Skeletal muscle satellite cell (primary cell): ENCODE measurements at regions not wholly inside any gene's neighbourhood (a gene's known extent, or its start where the extent isn't known, plus 50 kb on each side); places are given as distances from the start of the nearest gene placed in this dataset.
A peak's percentile ranks its signal among the peaks of the same experiment; 100 is the strongest.

ENCODE experiments used
- H3K27me3 ChIP-seq: 2 replicates; pipeline ENCODE4 v1.7.0; 2013; ENCODE audit warnings: low read length; ENCODE audit not compliant: control insufficient read depth, insufficient read depth
- H3K36me3 ChIP-seq: 2 replicates; pipeline ENCODE4 v1.7.0; 2013; ENCODE audit warnings: mild to moderate bottlenecking, control low read depth, low read length; ENCODE audit not compliant: insufficient read depth
- H3K4me1 ChIP-seq: 2 replicates; pipeline ENCODE4 v1.7.0; 2013; ENCODE audit warnings: low read length; ENCODE audit not compliant: control insufficient read depth, insufficient read depth
- H3K4me2 ChIP-seq: 2 replicates; pipeline ENCODE4 v1.7.0; 2013; ENCODE audit warnings: mild to moderate bottlenecking, low read length
- H3K4me3 ChIP-seq: 2 replicates; pipeline ENCODE4 v1.7.0; 2013; ENCODE audit warnings: low read length
- H3K9ac ChIP-seq: 2 replicates; pipeline ENCODE4 v1.7.0; 2013; ENCODE audit warnings: mild to moderate bottlenecking, low read depth, low read length, moderate library complexity
- H3K9me3 ChIP-seq: replicated peaks from 2 replicates; pipeline ENCODE4 v1.7.0; 2013; ENCODE audit warnings: mild to moderate bottlenecking, control low read depth, low read length

DNA sequence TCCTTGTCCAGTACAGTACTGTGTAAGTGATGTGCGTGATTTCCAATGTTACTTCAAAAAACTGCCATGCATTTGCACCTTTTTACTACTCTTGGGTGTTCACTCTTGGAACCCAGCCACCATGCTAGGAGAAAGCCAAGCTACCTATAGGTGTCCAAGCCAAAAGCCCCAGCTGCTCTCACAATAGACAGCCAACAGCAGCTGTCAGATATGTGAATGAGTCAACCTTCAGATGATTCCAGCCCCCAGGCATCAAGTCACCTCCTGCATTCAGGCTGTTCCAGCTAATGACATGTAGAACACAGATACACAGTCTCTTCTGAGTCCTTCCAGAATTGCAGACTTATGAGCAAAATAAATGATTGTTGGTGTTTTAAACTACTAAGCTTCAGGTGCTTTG is 417.7 kb upstream of the TGFBR2 start:
- no peaks in the 10 kb centered on the region for H3K36me3 ChIP-seq
- no peak overlapping the region for H3K9ac ChIP-seq
- H3K27me3 ChIP-seq = no peaks in the 10 kb centered on the region
- peaks cover 6% of the 10 kb centered on the region for H3K4me1 ChIP-seq
- H3K9me3 ChIP-seq = no peaks in the 10 kb centered on the region
- H3K4me2 ChIP-seq = no peak overlapping the region
- H3K4me3 ChIP-seq = no peak overlapping the region

DNA sequence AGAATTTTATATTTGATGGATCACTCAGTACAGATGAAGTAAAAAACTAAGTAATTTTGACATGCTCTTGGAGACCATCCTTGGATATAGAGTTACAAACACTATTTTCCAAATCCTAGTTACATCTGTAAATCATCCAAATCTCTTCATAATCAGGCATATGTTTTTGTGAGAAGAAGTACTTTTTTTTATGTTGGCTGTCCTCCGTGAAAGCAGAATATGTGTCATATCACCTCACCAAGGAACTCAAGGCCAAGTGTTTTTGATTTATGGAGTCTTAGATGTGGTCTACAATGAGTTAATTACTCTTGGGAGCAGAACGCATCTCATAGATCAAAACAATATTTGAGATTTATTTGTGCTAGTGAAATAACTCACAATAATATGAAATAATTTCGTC is 416.5 kb upstream of the TGFBR2 start:
- H3K36me3 ChIP-seq = no peaks in the 10 kb centered on the region
- H3K9me3 ChIP-seq = no peaks in the 10 kb centered on the region
- H3K4me3 ChIP-seq = no peak overlapping the region
- no peak overlapping the region for H3K4me2 ChIP-seq
- H3K9ac ChIP-seq = no peak overlapping the region
- peaks cover 6% of the 10 kb centered on the region for H3K4me1 ChIP-seq
- H3K27me3 ChIP-seq = no peaks in the 10 kb centered on the region

DNA sequence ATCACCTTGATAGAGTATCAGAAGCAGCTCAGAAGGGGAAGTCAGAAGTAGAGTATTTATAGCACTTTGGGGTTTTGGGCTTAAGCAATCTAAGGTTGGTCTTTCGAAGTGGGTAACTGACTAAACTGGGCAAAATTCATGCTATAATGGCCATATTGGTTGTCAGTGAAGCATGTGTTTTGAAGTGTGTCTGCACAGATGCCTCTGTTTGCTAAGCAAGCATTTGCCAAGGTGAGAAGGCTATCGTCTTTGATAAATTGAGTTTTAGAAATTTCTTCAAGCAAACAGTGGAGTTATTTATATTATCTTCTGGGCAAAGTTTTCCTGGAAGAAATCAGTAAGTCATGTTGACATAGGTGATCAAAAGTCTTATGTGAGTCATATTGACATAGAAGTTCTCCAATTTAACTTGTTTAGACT is 412.8 kb upstream of the TGFBR2 start:
- Histone ChIP-seq H3K9ac (no peak overlapping the region), H3K4me1 (peaks cover 11% of the 10 kb centered on the region), H3K4me3 (no peak overlapping the region), H3K9me3 (no peaks in the 10 kb centered on the region), H3K4me2 (no peak overlapping the region), H3K36me3 (no peaks in the 10 kb centered on the region), H3K27me3 (no peaks in the 10 kb centered on the region)

DNA sequence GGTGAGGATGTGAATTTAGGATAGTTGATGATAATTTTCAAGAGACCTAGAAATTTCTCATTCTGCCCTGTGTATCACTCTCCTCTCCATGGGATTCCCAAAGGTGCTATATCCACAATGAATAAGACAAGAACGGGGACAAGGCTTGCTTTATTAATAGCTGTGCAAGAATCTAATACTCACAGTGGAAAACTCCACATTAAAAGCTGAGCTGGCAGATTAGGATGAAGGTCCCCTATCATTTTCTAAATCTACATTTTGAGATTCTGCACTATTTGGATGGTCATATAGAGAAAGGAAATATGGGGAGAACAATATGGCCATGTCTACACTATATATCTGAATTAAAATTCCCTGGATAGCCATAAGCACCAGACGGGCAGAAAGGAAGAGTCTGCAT is 411.0 kb upstream of the TGFBR2 start:
- H3K9ac ChIP-seq = no peak overlapping the region
- H3K27me3 ChIP-seq = no peaks in the 10 kb centered on the region
- no peak overlapping the region for H3K4me3 ChIP-seq

DNA sequence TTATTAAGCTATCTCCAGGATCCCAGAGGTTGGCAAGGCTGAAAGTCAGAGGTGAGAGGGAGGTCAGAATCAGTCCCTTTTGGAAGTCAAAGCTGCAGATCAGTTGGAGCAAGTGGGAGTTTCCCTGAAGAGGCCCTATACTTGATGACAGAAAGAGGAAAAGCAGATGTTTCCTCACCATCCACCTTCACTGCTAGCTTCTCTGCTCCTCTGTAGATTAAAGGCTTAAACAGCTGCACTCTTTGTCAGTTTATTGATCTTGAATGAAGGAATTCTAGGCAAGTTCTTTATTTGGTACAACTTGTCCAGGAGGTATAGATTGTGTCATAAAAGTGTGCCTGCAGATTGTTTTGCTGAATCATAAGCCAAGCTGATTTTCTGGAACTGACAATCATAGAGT is 408.2 kb upstream of the TGFBR2 start:
- no peak overlapping the region for H3K4me3 ChIP-seq
- H3K4me2 ChIP-seq = no peak overlapping the region
- H3K36me3 ChIP-seq = no peaks in the 10 kb centered on the region
- H3K27me3 ChIP-seq = no peaks in the 10 kb centered on the region
- no peak overlapping the region for H3K9ac ChIP-seq
- H3K9me3 ChIP-seq = no peaks in the 10 kb centered on the region
- peaks cover 33% of the 10 kb centered on the region for H3K4me1 ChIP-seq

More for the DNA sequence above, 411.0 kb upstream of the TGFBR2 start:
- Histone ChIP-seq H3K4me2 (no peak overlapping the region), H3K9me3 (no peaks in the 10 kb centered on the region), H3K4me1 (peaks cover 18% of the 10 kb centered on the region), H3K36me3 (no peaks in the 10 kb centered on the region)

DNA sequence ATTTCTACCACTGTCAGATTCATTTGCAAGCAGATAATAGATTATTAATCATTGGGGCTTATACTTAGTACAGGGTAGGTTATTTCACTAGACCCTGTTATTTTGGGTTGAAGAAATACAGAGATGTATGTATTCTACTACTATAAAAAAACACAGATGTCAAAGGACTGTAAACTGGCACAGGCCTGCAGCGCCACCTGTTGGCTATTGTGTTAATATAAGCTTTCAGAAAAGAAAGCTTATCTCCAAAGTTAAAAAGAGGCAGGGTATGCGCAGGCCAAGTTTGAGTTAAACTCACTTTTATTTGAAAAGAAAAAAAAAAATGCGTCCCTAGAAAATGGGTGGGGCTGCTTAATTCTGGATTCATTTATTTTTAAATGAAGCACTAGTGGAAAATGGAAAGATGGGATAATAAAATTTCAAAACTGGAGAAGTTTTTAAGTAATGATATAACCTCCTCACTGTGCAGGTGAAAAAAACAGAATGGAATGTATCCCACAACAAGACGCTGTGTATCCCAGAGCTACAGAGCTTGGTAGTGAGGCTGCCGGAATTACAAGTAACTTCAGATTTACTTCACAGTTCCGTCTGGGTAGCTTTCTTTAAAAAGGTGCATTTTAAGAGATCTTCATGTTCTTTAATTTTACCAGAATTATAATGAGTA is 407.2 kb upstream of the TGFBR2 start:
- Histone ChIP-seq H3K9ac (peak overlapping the region; percentile 1), H3K4me2 (no peak overlapping the region), H3K36me3 (no peaks in the 10 kb centered on the region), H3K4me3 (no peak overlapping the region), H3K4me1 (peaks cover 38% of the 10 kb centered on the region), H3K9me3 (no peaks in the 10 kb centered on the region), H3K27me3 (no peaks in the 10 kb centered on the region)

DNA sequence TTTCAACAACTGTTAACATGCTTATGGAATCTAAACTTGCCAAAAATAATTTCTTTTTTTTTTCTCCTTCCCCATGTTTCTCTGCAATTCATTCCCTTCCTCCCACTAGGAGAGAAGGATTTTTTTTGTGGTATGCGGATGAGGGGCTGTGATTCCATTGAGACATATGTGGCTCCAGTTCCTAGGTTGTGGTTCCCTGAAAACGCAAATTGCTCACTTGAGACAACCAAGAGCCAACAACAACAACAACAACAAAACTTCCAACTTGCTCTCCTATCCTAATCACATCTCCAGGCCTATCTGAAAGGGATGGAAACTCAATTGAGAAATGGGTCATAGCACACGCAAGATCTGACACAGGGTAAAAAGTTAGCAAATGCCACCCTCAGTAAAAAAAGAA is 406.5 kb upstream of the TGFBR2 start:
- Histone ChIP-seq H3K27me3 (no peaks in the 10 kb centered on the region), H3K4me1 (peaks cover 38% of the 10 kb centered on the region), H3K9ac (no peak overlapping the region), H3K4me3 (no peak overlapping the region), H3K4me2 (no peak overlapping the region), H3K9me3 (no peaks in the 10 kb centered on the region), H3K36me3 (no peaks in the 10 kb centered on the region)

DNA sequence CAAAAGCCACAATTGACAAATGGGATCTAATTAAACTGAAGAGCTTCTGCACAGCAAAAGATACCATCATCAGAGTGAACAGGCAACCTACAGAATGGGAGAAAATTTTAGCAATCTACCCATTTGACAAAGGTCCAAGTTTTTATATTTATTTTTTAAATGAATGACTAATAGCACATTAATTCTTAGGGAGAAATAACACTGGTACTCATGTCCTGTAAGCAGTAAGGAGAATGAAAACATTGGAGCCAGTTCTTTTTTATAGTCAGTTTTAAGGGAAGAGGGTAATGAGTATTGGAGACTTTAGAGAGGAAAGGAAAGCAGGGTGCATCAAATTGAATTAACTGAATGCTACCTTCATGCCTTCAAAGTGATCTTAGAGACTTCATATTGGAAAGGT is 404.7 kb upstream of the TGFBR2 start:
- H3K27me3 ChIP-seq = no peaks in the 10 kb centered on the region
- no peaks in the 10 kb centered on the region for H3K9me3 ChIP-seq
- H3K4me2 ChIP-seq = no peak overlapping the region
- no peaks in the 10 kb centered on the region for H3K36me3 ChIP-seq
- no peak overlapping the region for H3K4me3 ChIP-seq
- no peak overlapping the region for H3K9ac ChIP-seq
- peaks cover 38% of the 10 kb centered on the region for H3K4me1 ChIP-seq

DNA sequence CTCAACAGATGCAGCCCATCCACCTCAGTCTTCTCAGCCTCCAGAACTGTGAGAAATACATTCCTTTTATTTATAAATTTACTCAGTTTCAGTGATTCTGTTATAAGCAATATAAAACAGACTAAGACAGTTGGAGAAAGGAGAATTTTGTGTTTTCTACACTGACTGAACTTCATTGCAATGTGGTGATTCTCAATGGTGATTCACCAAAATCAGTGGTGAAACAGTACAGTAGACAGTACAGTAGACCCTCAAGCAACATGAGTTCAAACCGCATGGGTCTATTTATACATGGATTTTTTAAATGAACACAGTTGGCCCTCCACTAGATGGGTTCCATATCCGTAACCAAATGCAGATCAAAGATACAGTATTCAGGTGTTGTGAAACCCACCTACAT is 403.1 kb upstream of the TGFBR2 start:
- Histone ChIP-seq H3K9ac (no peak overlapping the region), H3K4me1 (peaks cover 35% of the 10 kb centered on the region), H3K4me3 (no peak overlapping the region), H3K27me3 (no peaks in the 10 kb centered on the region), H3K4me2 (no peak overlapping the region), H3K9me3 (no peaks in the 10 kb centered on the region), H3K36me3 (no peaks in the 10 kb centered on the region)

DNA sequence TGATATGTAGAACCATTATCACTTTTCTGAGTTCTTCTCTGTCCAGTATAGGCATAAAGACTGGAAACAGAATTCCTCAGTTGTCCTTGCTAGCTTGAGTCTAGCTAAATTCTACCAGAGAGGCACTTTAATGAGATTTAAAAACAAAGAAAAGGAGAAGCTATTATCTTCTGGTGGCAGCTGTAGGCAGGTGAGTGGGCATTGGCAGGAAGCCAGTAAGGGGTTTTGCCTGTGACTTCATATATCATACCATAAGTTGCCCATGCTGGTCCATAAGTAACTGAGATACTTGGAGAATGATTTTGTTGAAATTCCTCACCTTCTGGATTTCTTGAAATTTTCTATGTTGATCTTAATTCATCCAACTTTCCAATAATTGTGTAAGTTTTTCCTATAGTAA is 402.3 kb upstream of the TGFBR2 start:
- no peak overlapping the region for H3K4me3 ChIP-seq
- H3K27me3 ChIP-seq = no peaks in the 10 kb centered on the region
- H3K9me3 ChIP-seq = no peaks in the 10 kb centered on the region
- H3K36me3 ChIP-seq = no peaks in the 10 kb centered on the region
- H3K9ac ChIP-seq = no peak overlapping the region
- no peak overlapping the region for H3K4me2 ChIP-seq
- peaks cover 28% of the 10 kb centered on the region for H3K4me1 ChIP-seq

DNA sequence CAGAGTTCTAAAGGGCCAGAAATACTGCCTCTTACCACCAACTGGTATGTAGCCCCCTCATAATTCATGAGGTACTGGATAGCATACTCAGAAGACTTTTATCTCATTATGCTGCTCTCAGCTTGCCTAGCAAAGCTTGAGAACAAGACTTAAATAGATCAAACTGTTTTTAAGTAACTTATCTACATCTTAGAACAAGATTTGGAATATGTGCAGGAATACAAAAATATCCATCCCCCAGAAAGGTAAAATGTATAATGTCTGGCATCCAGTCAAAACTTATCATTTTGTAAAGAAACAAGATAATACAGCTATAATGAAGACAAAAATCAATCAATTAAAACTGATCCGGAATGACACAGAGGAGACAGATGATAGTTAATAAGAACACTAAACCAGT is 400.4 kb upstream of the TGFBR2 start:
- peaks cover 20% of the 10 kb centered on the region for H3K4me1 ChIP-seq
- no peak overlapping the region for H3K9ac ChIP-seq
- no peaks in the 10 kb centered on the region for H3K9me3 ChIP-seq
- no peak overlapping the region for H3K4me3 ChIP-seq
- H3K4me2 ChIP-seq = no peak overlapping the region
- no peaks in the 10 kb centered on the region for H3K27me3 ChIP-seq
- no peaks in the 10 kb centered on the region for H3K36me3 ChIP-seq

DNA sequence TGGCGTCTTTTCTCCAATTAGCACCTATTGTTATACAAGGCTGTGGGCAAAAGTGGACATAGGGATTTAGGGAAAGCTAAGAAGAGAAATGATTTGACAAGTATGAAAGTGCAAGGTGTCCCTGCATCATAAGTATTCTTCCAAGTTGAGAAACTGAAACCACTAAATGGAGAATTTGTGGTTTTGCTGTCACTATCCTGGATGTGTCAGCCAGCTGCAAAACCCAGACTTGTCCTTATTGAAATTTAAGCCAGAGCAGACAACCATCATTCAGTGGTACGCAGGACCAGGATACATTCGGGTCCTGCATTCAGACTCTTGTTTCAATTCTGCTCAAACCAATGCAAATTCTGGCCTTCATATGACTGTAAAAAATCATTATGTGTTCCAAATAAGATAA is 384.8 kb upstream of the TGFBR2 start:
- Histone ChIP-seq H3K4me2 (no peak overlapping the region), H3K4me1 (peaks cover 28% of the 10 kb centered on the region), H3K4me3 (no peak overlapping the region), H3K27me3 (no peaks in the 10 kb centered on the region), H3K36me3 (no peaks in the 10 kb centered on the region), H3K9me3 (no peaks in the 10 kb centered on the region), H3K9ac (no peak overlapping the region)
